SU-DHL-6 (cell line): ENCODE measurements at regions not wholly inside any gene's neighbourhood (a gene's known extent, or its start where the extent isn't known, plus 50 kb on each side); places are given as distances from the start of the nearest gene placed in this dataset.

Source experiments
- H2AFZ ChIP-seq: fragments of 200-600 bp; sonication (generic); 2 replicates; pipeline ENCODE4 v1.6.1; 2014; ENCODE audit warnings: low read depth, mild to moderate bottlenecking, moderate library complexity, mixed read lengths, antibody characterized with exemption, low read length; ENCODE audit not compliant: severe bottlenecking
- H3F3A ChIP-seq: fragments of 200-600 bp; shearing (Covaris generic); 2 replicates; pipeline ENCODE4 v1.6.0; 2016; ENCODE audit warnings: antibody characterized with exemption, mild to moderate bottlenecking; ENCODE audit not compliant: insufficient read depth
- H3K27ac ChIP-seq: fragments of 200-600 bp; sonication (generic); 2 replicates; pipeline ENCODE4 v1.5.1; 2016; ENCODE audit warnings: low read depth, mild to moderate bottlenecking, low read length, moderate library complexity, mixed read lengths
- H3K27me3 ChIP-seq: fragments of 200-600 bp; sonication (generic), shearing (Covaris generic); 2 replicates; pipeline ENCODE4 v1.6.0; 2014; ENCODE audit warnings: mild to moderate bottlenecking, low read length
- H3K36me3 ChIP-seq: fragments of 200-600 bp; sonication (generic); 2 replicates; pipeline ENCODE4 v1.6.1; 2014; ENCODE audit warnings: mild to moderate bottlenecking, low read length, mixed read lengths
- H3K4me2 ChIP-seq: fragments of 300-600, 200-600 bp; shearing (Covaris generic), sonication (generic); 2 replicates; pipeline ENCODE4 v1.6.0; 2014; ENCODE audit warnings: low read length, low read depth, mild to moderate bottlenecking; ENCODE audit not compliant: poor library complexity, severe bottlenecking
- H3K4me3 ChIP-seq: fragments of 200-600 bp; sonication (generic); 2 replicates; pipeline ENCODE4 v1.5.1; 2014; ENCODE audit warnings: antibody characterized with exemption, low read length, mild to moderate bottlenecking, mixed read lengths; ENCODE audit not compliant: insufficient read depth, poor library complexity, severe bottlenecking
- H3K79me2 ChIP-seq: fragments of 200-600 bp; sonication (generic); 2 replicates; pipeline ENCODE4 v1.6.1; 2014; ENCODE audit warnings: mild to moderate bottlenecking, low read length, moderate library complexity; ENCODE audit not compliant: insufficient read depth
- H3K9ac ChIP-seq: fragments of 200-600 bp; sonication (generic); 2 replicates; pipeline ENCODE4 v1.7.0; 2014; ENCODE audit warnings: mild to moderate bottlenecking, low read length
- H3K9me2 ChIP-seq: fragments of 200-600 bp; sonication (generic); replicated peaks from 2 replicates; pipeline ENCODE4 v1.6.1; 2014; ENCODE audit warnings: low read length; ENCODE audit not compliant: insufficient read depth
- H3K9me3 ChIP-seq: fragments of 200-600 bp; sonication (generic); 2 replicates; pipeline ENCODE4 v1.6.1; 2014; ENCODE audit warnings: low read length, mixed read lengths; ENCODE audit not compliant: insufficient read depth
- H4K20me1 ChIP-seq: fragments of 200-600 bp; sonication (generic); 2 replicates; pipeline ENCODE4 v1.6.1; 2014; ENCODE audit warnings: low read depth, mild to moderate bottlenecking, antibody characterized with exemption, low read length, moderate library complexity, mixed read lengths
- CTCF ChIP-seq: fragments of 200-600 bp; sonication (generic); IDR thresholded peaks from one replicate; pipeline ENCODE4 v1.5.1; 2017; ENCODE audit warnings: antibody characterized with exemption, mild to moderate bottlenecking, low read length, moderate library complexity; ENCODE audit not compliant: insufficient read depth, poor library complexity, severe bottlenecking
- EZH2phosphoT487 ChIP-seq: fragments of 200-600 bp; sonication (generic), shearing (Covaris generic); conservative IDR thresholded peaks from 2 replicates; pipeline ENCODE4 v1.6.1; 2018; ENCODE audit warnings: mild to moderate bottlenecking, antibody characterized with exemption, low read length, moderate library complexity, mixed read lengths

- H3K9ac ChIP-seq, result no peak overlapping the region
These were observed 98.5 kb upstream of the FHIT start for GRCh38 chr3:61349717-61350116.

GRCh38 chr3:61350782-61351309 lies 99.6 kb upstream of the FHIT start:
- no peak for TF ChIP-seq EZH2phosphoT487
- TF ChIP-seq CTCF, result no peak
- no peak overlapping the region for H3K4me2 ChIP-seq
- no peaks in the 10 kb centered on the region for H3K36me3 ChIP-seq
- no peaks in the 10 kb centered on the region for H3K27me3 ChIP-seq
- no peaks in the 10 kb centered on the region for H4K20me1 ChIP-seq
- H3K9ac ChIP-seq, result no peak overlapping the region
- no peak overlapping the region for H3K4me3 ChIP-seq
- no peaks in the 10 kb centered on the region for H3K9me2 ChIP-seq
- no peaks in the 10 kb centered on the region for H3K9me3 ChIP-seq
- H3K27ac ChIP-seq, result no peak overlapping the region
- no peaks in the 10 kb centered on the region for H3F3A ChIP-seq
- H3K79me2 ChIP-seq, result no peaks in the 10 kb centered on the region
- no peak overlapping the region for H2AFZ ChIP-seq

More at GRCh38 chr3:61349717-61350116, 98.5 kb upstream of the FHIT start:
- H3K4me3 ChIP-seq, result no peak overlapping the region
- H2AFZ ChIP-seq, result no peak overlapping the region
- no peak overlapping the region for H3K27ac ChIP-seq
- H3K27me3 ChIP-seq, result no peaks in the 10 kb centered on the region
- H4K20me1 ChIP-seq, result no peaks in the 10 kb centered on the region
- H3K36me3 ChIP-seq, result no peaks in the 10 kb centered on the region
- no peak overlapping the region for H3K4me2 ChIP-seq
- no peaks in the 10 kb centered on the region for H3F3A ChIP-seq
- no peaks in the 10 kb centered on the region for H3K9me3 ChIP-seq
- no peaks in the 10 kb centered on the region for H3K9me2 ChIP-seq
- no peaks in the 10 kb centered on the region for H3K79me2 ChIP-seq
- no peak for TF ChIP-seq EZH2phosphoT487
- no peak for TF ChIP-seq CTCF

GRCh38 chr3:61352306-61352705 lies 101.1 kb upstream of the FHIT start:
- H3K27ac ChIP-seq, result no peak overlapping the region
- no peak overlapping the region for H3K4me3 ChIP-seq
- no peaks in the 10 kb centered on the region for H3K36me3 ChIP-seq

More at GRCh38 chr3:61352306-61352705, 101.1 kb upstream of the FHIT start:
- H3K9me3 ChIP-seq, result no peaks in the 10 kb centered on the region
- no peaks in the 10 kb centered on the region for H3K27me3 ChIP-seq
- no peaks in the 10 kb centered on the region for H3F3A ChIP-seq
- no peaks in the 10 kb centered on the region for H4K20me1 ChIP-seq
- H3K4me2 ChIP-seq, result no peak overlapping the region
- H3K9me2 ChIP-seq, result no peaks in the 10 kb centered on the region
- H3K79me2 ChIP-seq, result no peaks in the 10 kb centered on the region
- no peak for TF ChIP-seq EZH2phosphoT487
- TF ChIP-seq CTCF, result no peak
- H3K9ac ChIP-seq, result no peak overlapping the region
- H2AFZ ChIP-seq, result no peak overlapping the region
